HepG2 (cell line): ENCODE measurements at regions not wholly inside any gene's neighbourhood (a gene's known extent, or its start where the extent isn't known, plus 50 kb on each side); places are given as distances from the start of the nearest gene placed in this dataset.

Experiments
- ATAC-seq: fragments of 200-7000 bp; cut with Tn5 transposase; 3 replicates; pipeline ENCODE4 v1.9.1; 2020; ENCODE audit warnings: mild to moderate bottlenecking, moderate library complexity
- BruUV-seq: library from RNA; stranded (reverse); fragments of 400-500 nt; replicated peaks from 2 replicates; lab custom pipeline; 2021; lab: Mats Ljungman, UMichigan
- CTCF ChIA-PET: fragments of 300-600 bp; formaldehyde crosslinking; extraction: SDS; loops from one replicate; lab custom pipeline; 2021; ENCODE audit warnings: low total read pairs, inconsistent platforms, low intra/inter-chr PET ratio; lab: Yijun Ruan, JAX
- POLR2A ChIA-PET: fragments of 350-600 bp; sonication (Branson Sonifier 250); formaldehyde crosslinking; loops from one replicate; lab custom pipeline; 2020; ENCODE audit warnings: antibody characterized with exemption, inconsistent platforms; lab: Yijun Ruan, JAX
- DNase-seq: peaks from one replicate; pipeline ENCODE4 v3.0.0-alpha.2; 2015; ENCODE audit warnings: low spot score
- FAIRE-seq: peaks from 3 replicates; lab custom pipeline; 2011; peaks lifted over from hg19 to GRCh38; lab: Jason Lieb, UNC
- H2AFZ ChIP-seq: one replicate; pipeline ENCODE4 v1.6.1; 2011; ENCODE audit warnings: low read length, inconsistent platforms
- H3K27ac ChIP-seq: fragments of 300-600 bp; 3 replicates; pipeline ENCODE4 v1.8.0; 2011; ENCODE audit warnings: mixed run types, mild to moderate bottlenecking, mixed read lengths, low read length, inconsistent platforms; ENCODE audit not compliant: insufficient read depth; ENCODE audit errors: extremely low read length
- H3K27me3 ChIP-seq, 2 experiments: fragments of 200-600 bp in 1 of 2; 2 replicates in 1 of 2; 3 replicates in 1 of 2; pipeline versions ENCODE4 v1.6.0 to v1.8.0; 2011; ENCODE audit warnings: low read length in 2 of 2, mild to moderate bottlenecking in 2 of 2, moderate library complexity in 2 of 2, inconsistent platforms in 1 of 2; ENCODE audit not compliant: insufficient read depth in 2 of 2, control insufficient read depth in 1 of 2
- H3K36me3 ChIP-seq, 2 experiments: fragments of 200-600 bp in 1 of 2; replicated peaks in 1 of 2; 2 replicates in 1 of 2; 3 replicates in 1 of 2; pipeline versions ENCODE4 v1.5.1 to v1.8.0; 2011; ENCODE audit warnings: low read length in 2 of 2, inconsistent platforms in 1 of 2; ENCODE audit not compliant: insufficient read depth in 2 of 2, control insufficient read depth in 1 of 2
- H3K4me1 ChIP-seq: 2 replicates; pipeline ENCODE4 v1.5.1; 2012; ENCODE audit warnings: low read length, inconsistent platforms; ENCODE audit not compliant: insufficient read depth
- H3K4me2 ChIP-seq: 2 replicates; pipeline ENCODE4 v1.6.0; 2011; ENCODE audit warnings: low read depth, low read length, inconsistent platforms
- H3K4me3 ChIP-seq, 3 experiments: fragments of 200-600 bp in 1 of 3; sonication (generic), shearing (Covaris generic) in 1 of 3; replicated peaks in 1 of 3; 2 replicates each; pipeline ENCODE4 v1.5.1; 2011 to 2016; ENCODE audit warnings: low read length in 3 of 3, inconsistent platforms in 2 of 3, low read depth in 2 of 3, mild to moderate bottlenecking in 2 of 3, control low read depth in 1 of 3, mixed read lengths in 1 of 3; ENCODE audit not compliant: insufficient read depth in 1 of 3
- H3K79me2 ChIP-seq: one replicate; pipeline ENCODE4 v1.6.1; 2011; ENCODE audit warnings: low read length, inconsistent platforms; ENCODE audit not compliant: insufficient read depth
- H3K9ac ChIP-seq: 2 replicates; pipeline ENCODE4 v1.6.0; 2011; ENCODE audit warnings: mild to moderate bottlenecking, low read depth, low read length, inconsistent platforms; ENCODE audit not compliant: insufficient read depth
- H3K9me3 ChIP-seq: 2 replicates; pipeline ENCODE4 v1.5.1; 2012; ENCODE audit warnings: mild to moderate bottlenecking, low read length
- H4K20me1 ChIP-seq: 2 replicates; pipeline ENCODE4 v1.6.0; 2011; ENCODE audit warnings: inconsistent platforms, mild to moderate bottlenecking, low read length, moderate library complexity; ENCODE audit not compliant: insufficient read depth
- ELF1 ChIP-seq: sonication (generic); formaldehyde crosslinking; IDR thresholded peaks from 2 replicates; pipeline ENCODE4 v1.4.0; 2020; ENCODE audit warnings: missing genetic modification reagents
- FOXP1 ChIP-seq, 2 experiments: fragments of 450-650 bp in 1 of 2; IDR thresholded peaks; 2 replicates each; pipeline ENCODE4 v1.6.1; 2017 to 2018; ENCODE audit warnings: antibody characterized with exemption in 1 of 2
- HMGXB3 ChIP-seq: sonication (generic); formaldehyde crosslinking; IDR thresholded peaks from 2 replicates; pipeline ENCODE4 v1.4.0; 2020; ENCODE audit warnings: missing genetic modification reagents, borderline replicate concordance
- NFIB ChIP-seq: sonication (generic); formaldehyde crosslinking; IDR thresholded peaks from 2 replicates; pipeline ENCODE4 v1.9.0; 2021; ENCODE audit warnings: missing genetic modification reagents, mild to moderate bottlenecking, borderline replicate concordance
- PRDM4 ChIP-seq: sonication (generic); formaldehyde crosslinking; IDR thresholded peaks from 2 replicates; pipeline ENCODE4 v1.9.0; 2021; ENCODE audit warnings: missing genetic modification reagents, borderline replicate concordance
- REXO4 ChIP-seq: sonication (generic); formaldehyde crosslinking; IDR thresholded peaks from 2 replicates; pipeline ENCODE4 v1.8.0; 2022; ENCODE audit warnings: missing genetic modification reagents, mild to moderate bottlenecking, borderline replicate concordance
- TAF1 ChIP-seq: sonication (generic); formaldehyde crosslinking; IDR thresholded peaks from 2 replicates; pipeline ENCODE4 v1.4.0; 2020; ENCODE audit warnings: missing genetic modification reagents
- ZNF446 ChIP-seq: sonication (generic); formaldehyde crosslinking; IDR thresholded peaks from 2 replicates; pipeline ENCODE4 v1.5.0; 2020; ENCODE audit warnings: mild to moderate bottlenecking, missing genetic modification reagents
- ZNF609 ChIP-seq: sonication (generic); formaldehyde crosslinking; IDR thresholded peaks from 2 replicates; pipeline ENCODE4 v1.4.0; 2020; ENCODE audit warnings: mild to moderate bottlenecking, missing genetic modification reagents, borderline replicate concordance
- ZNF644 ChIP-seq: IDR thresholded peaks from 2 replicates; pipeline ENCODE4 v1.6.1; 2016; ENCODE audit warnings: low read depth
- ZNF703 ChIP-seq: sonication (generic); formaldehyde crosslinking; IDR thresholded peaks from 2 replicates; pipeline ENCODE4 v1.5.1; 2020; ENCODE audit warnings: missing genetic modification reagents, mild to moderate bottlenecking, moderate library complexity, borderline replicate concordance
- ZNF713 ChIP-seq: sonication (generic); formaldehyde crosslinking; IDR thresholded peaks from 2 replicates; pipeline ENCODE4 v1.4.0; 2020; ENCODE audit warnings: mild to moderate bottlenecking, missing genetic modification reagents
- WGBS: methylation state at CpG from one replicate; pipeline ENCODE4 v1.1.6; 2017; ENCODE audit warnings: low lambda C conversion rate; 5-methylcytosine and 5-hydroxymethylcytosine counted together
- in situ Hi-C: cut with HindIII; loops from 2 replicates; pipeline ENCODE4 v1.10.0; 2017; ENCODE audit warnings: low pct_unique_long_range_greater_than_20kb; ENCODE audit not compliant: extremely low pct_ligation_motif_present
- intact Hi-C: fragments of 100-400 bp; cut with micrococcal nuclease; formaldehyde crosslinking; loops from one replicate; pipeline ENCODE4 v1.10.0; 2022; ENCODE audit not compliant: unreplicated experiment

- TF ChIP-seq HMGXB3 (CRISPR knock-in tag) (no peak), ELF1 (CRISPR knock-in tag) (no peak), TAF1 (no peak)
- TF ChIP-seq, all 625 proteins: peak for 0
Measured at GRCh38 chr4:100842856-100843255, 325.0 kb upstream of the EMCN start (continued).

GRCh38 chr4:100841911-100842310 is 324.1 kb upstream of the EMCN start:
- Histone ChIP-seq H3K36me3 (no peaks in the 10 kb centered on the region), H3K4me2 (no peak overlapping the region), H2AFZ (no peak overlapping the region), H3K27me3 (no peaks in the 10 kb centered on the region), H3K9me3 (no peaks in the 10 kb centered on the region), H4K20me1 (no peaks in the 10 kb centered on the region), H3K4me1 (no peaks in the 10 kb centered on the region), H3K9ac (no peak overlapping the region), H3K79me2 (no peaks in the 10 kb centered on the region), H3K4me3 (no peak overlapping the region), H3K27ac (no peak overlapping the region)
- intact Hi-C loops, result no loop called here
- POLR2A ChIA-PET, result no interaction called here
- 30% methylated on average over 2 of the region's 2 CpGs for WGBS
- BruUV-seq, result no TSS peak
- FAIRE-seq (no peak), ATAC-seq (no peak), DNase-seq (no peak)
- in situ Hi-C loops, result no loop called here
- CTCF ChIA-PET, result no interaction called here
- TF ChIP-seq FOXP1 (IDR thresholded peaks at IDR 0.05) (no peak), FOXP1 (CRISPR knock-in tag; IDR thresholded peaks at IDR 0.05) (no peak), ZNF644 (CRISPR knock-in tag) (no peak), ZNF713 (no peak), NFIB (no peak), ZNF446 (CRISPR knock-in tag) (no peak), ZNF609 (CRISPR knock-in tag) (no peak), ZNF703 (CRISPR knock-in tag) (no peak), PRDM4 (CRISPR knock-in tag) (no peak), REXO4 (no peak)
